Kasumi-1 (cell line): ENCODE measurements at regions not wholly inside any gene's neighbourhood (a gene's known extent, or its start where the extent isn't known, plus 50 kb on each side); places are given as distances from the start of the nearest gene placed in this dataset.

Experiments
- DNase-seq, 2 experiments: peaks; one replicate each; lab custom pipeline; 2025; lab: John Stamatoyannopoulos, UW

GRCh38 chr18:52289392-52289791 lies 50.6 kb upstream of the DCC start:
- no peak for DNase-seq
